Stimulated activated CD4-positive, alpha-beta T cell treated with anti-CD3 and anti-CD28 coated beads, Interleukin-15, amount 100 ng/mL, for 24 hours (primary cell): ENCODE measurements at regions not wholly inside any gene's neighbourhood (a gene's known extent, or its start where the extent isn't known, plus 50 kb on each side); places are given as distances from the start of the nearest gene placed in this dataset.
"Not testable (repeated sequence)": the region's sequence is repeated elsewhere in the genome, so short reads cannot be mapped to it uniquely, and the experiment has no call there.

Experiments used
- DNase-seq: peaks from one replicate; pipeline ENCODE4 v3.0.0-alpha.2; 2020

- no peak for DNase-seq
Measured at GRCh38 chr5:60437308-60437707, 262.7 kb downstream of the DEPDC1B start.

- no peak for DNase-seq
Measured at GRCh38 chr5:60436518-60436917, 263.4 kb downstream of the DEPDC1B start.

- no peak for DNase-seq
Measured at GRCh38 chr5:60435808-60436207, 264.2 kb downstream of the DEPDC1B start.

GRCh38 chr5:60426189-60426588, 273.8 kb downstream of the DEPDC1B start:
- not testable (repeated sequence) for DNase-seq

- DNase-seq = not testable (repeated sequence)
Measured at GRCh38 chr5:60420773-60421172, 279.2 kb downstream of the DEPDC1B start.

- DNase-seq = no peak
Measured at GRCh38 chr5:60417500-60418181, 282.3 kb downstream of the DEPDC1B start.

- DNase-seq = no peak
Measured at GRCh38 chr5:60415443-60415842, 284.5 kb downstream of the DEPDC1B start.

- DNase-seq = no peak
Measured at GRCh38 chr5:60410427-60410826, 289.5 kb downstream of the DEPDC1B start.

- no peak for DNase-seq
Measured at GRCh38 chr5:60404171-60404570, 295.8 kb downstream of the DEPDC1B start.

GRCh38 chr5:60403343-60404006, 296.5 kb downstream of the DEPDC1B start:
- no peak for DNase-seq

GRCh38 chr5:60402161-60402785, 297.7 kb downstream of the DEPDC1B start:
- DNase-seq = no peak

GRCh38 chr5:60401526-60401925, 298.4 kb downstream of the DEPDC1B start:
- no peak for DNase-seq

- DNase-seq = no peak
Measured at GRCh38 chr5:60399507-60399906, 300.5 kb downstream of the DEPDC1B start.

- DNase-seq = no peak
Measured at GRCh38 chr5:60395712-60396329, 304.1 kb downstream of the DEPDC1B start.

GRCh38 chr5:60387051-60387440, 312.9 kb downstream of the DEPDC1B start:
- DNase-seq = no peak

- no peak for DNase-seq
Measured at GRCh38 chr5:60386436-60387050, 313.4 kb downstream of the DEPDC1B start.

- DNase-seq = no peak
Measured at GRCh38 chr5:60382716-60383115, 317.2 kb downstream of the DEPDC1B start.

- no peak for DNase-seq
Measured at GRCh38 chr5:60379907-60380306, 320.1 kb downstream of the DEPDC1B start.

- DNase-seq = no peak
Measured at GRCh38 chr5:60377826-60378225, 322.1 kb downstream of the DEPDC1B start.

- no peak for DNase-seq
Measured at GRCh38 chr5:60376860-60377259, 323.1 kb downstream of the DEPDC1B start.

GRCh38 chr5:60374409-60374808, 325.6 kb downstream of the DEPDC1B start:
- DNase-seq = no peak

GRCh38 chr5:60372786-60373185, 327.2 kb downstream of the DEPDC1B start:
- DNase-seq = no peak

GRCh38 chr5:60371065-60371464, 328.9 kb downstream of the DEPDC1B start:
- no peak for DNase-seq
